Peyer's patch (tissue), 4 donors: ENCODE measurements at regions not wholly inside any gene's neighbourhood (a gene's known extent, or its start where the extent isn't known, plus 50 kb on each side); places are given as distances from the start of the nearest gene placed in this dataset.

Source experiments
- DNase-seq, 3 donors: peaks; one replicate each; pipeline ENCODE4 v3.0.0-alpha.2; 2017 to 2019
- H3K27ac ChIP-seq, 4 donors: fragments of 200-600 bp; sonication (generic); one replicate each; pipeline ENCODE4 v1.5.1; 2016 to 2019
- H3K27me3 ChIP-seq, 2 donors: fragments of 200-600 bp; sonication (generic); one replicate each; pipeline ENCODE4 v1.5.1; 2019
- H3K36me3 ChIP-seq, 3 donors: fragments of 200-600 bp; sonication (generic); one replicate each; pipeline ENCODE4 v1.5.1; 2016 to 2019
- H3K4me1 ChIP-seq, 4 donors: fragments of 200-600 bp; sonication (generic); one replicate each; pipeline ENCODE4 v1.5.1; 2016 to 2019
- H3K4me3 ChIP-seq, 4 donors: fragments of 200-600 bp; sonication (generic); 1 replicate in 3 of 4; 2 replicates in 1 of 4; pipeline ENCODE4 v1.5.1; 2016 to 2019; ENCODE audit warnings: mild to moderate bottlenecking in 1 of 4
- H3K9me3 ChIP-seq, 4 donors: fragments of 200-600 bp; sonication (generic); one replicate each; pipeline ENCODE4 v1.5.1; 2016 to 2019; ENCODE audit warnings: mild to moderate bottlenecking in 1 of 4
- CTCF ChIP-seq, 6 experiments: fragments of 450-650 bp in 4 of 6; fragments of 200-600 bp in 2 of 6; sonication (generic) in 1 of 6; IDR thresholded peaks; one replicate each; pipeline ENCODE4 v1.5.1; 2017 to 2019; ENCODE audit warnings: antibody characterized with exemption in 6 of 6, mild to moderate bottlenecking in 3 of 6, moderate library complexity in 1 of 6
- POLR2A ChIP-seq, 2 donors: fragments of 450-650 bp; IDR thresholded peaks; one replicate each; pipeline ENCODE4 v1.5.1; 2017; ENCODE audit warnings: antibody characterized with exemption in 2 of 2, mild to moderate bottlenecking in 2 of 2, moderate library complexity in 2 of 2

GRCh38 chr6:79423216-79423615 is 114.0 kb downstream of the LCA5 start:
- Histone ChIP-seq H3K9me3 (no peaks in the 10 kb centered on the region), H3K4me3 (no peak overlapping the region), H3K36me3 (no peaks in the 10 kb centered on the region), H3K27me3 (no peaks in the 10 kb centered on the region), H3K27ac (no peak overlapping the region), H3K4me1 (no peaks in the 10 kb centered on the region)
- TF ChIP-seq CTCF (IDR thresholded peaks at IDR 0.05), result no peak
- no peak for TF ChIP-seq POLR2A (IDR thresholded peaks at IDR 0.05)
- no peak for DNase-seq

GRCh38 chr6:79422666-79423065 is 114.6 kb downstream of the LCA5 start:
- Histone ChIP-seq H3K4me1 (no peaks in the 10 kb centered on the region), H3K4me3 (no peak overlapping the region)

GRCh38 chr6:79421707-79422484 is 115.3 kb downstream of the LCA5 start:
- Histone ChIP-seq H3K36me3 (no peaks in the 10 kb centered on the region), H3K27me3 (no peaks in the 10 kb centered on the region), H3K4me3 (no peak overlapping the region), H3K9me3 (no peaks in the 10 kb centered on the region), H3K27ac (no peak overlapping the region), H3K4me1 (no peaks in the 10 kb centered on the region)
- TF ChIP-seq POLR2A (IDR thresholded peaks at IDR 0.05) (no peak), CTCF (IDR thresholded peaks at IDR 0.05) (no peak)
- DNase-seq, result no peak

More at GRCh38 chr6:79422666-79423065, 114.6 kb downstream of the LCA5 start:
- Histone ChIP-seq H3K27ac (no peak overlapping the region), H3K27me3 (no peaks in the 10 kb centered on the region), H3K9me3 (no peaks in the 10 kb centered on the region), H3K36me3 (no peaks in the 10 kb centered on the region)
- TF ChIP-seq CTCF (IDR thresholded peaks at IDR 0.05), result no peak
- TF ChIP-seq POLR2A (IDR thresholded peaks at IDR 0.05), result no peak
- no peak for DNase-seq

- no peaks in the 10 kb centered on the region for H3K36me3 ChIP-seq
- H3K9me3 ChIP-seq, result no peaks in the 10 kb centered on the region
- H3K27ac ChIP-seq, result no peak overlapping the region
- H3K4me1 ChIP-seq, result no peaks in the 10 kb centered on the region
- no peak for TF ChIP-seq CTCF (IDR thresholded peaks at IDR 0.05)
- no peak for TF ChIP-seq POLR2A (IDR thresholded peaks at IDR 0.05)
- H3K27me3 ChIP-seq, result no peaks in the 10 kb centered on the region
- no peak overlapping the region for H3K4me3 ChIP-seq
- no peak for DNase-seq
Observed at GRCh38 chr6:79421001-79421411, 116.2 kb downstream of the LCA5 start.

GRCh38 chr6:79420054-79420453 is 117.2 kb downstream of the LCA5 start:
- Histone ChIP-seq H3K9me3 (no peaks in the 10 kb centered on the region), H3K36me3 (no peaks in the 10 kb centered on the region), H3K4me3 (no peak overlapping the region), H3K27me3 (no peaks in the 10 kb centered on the region), H3K27ac (no peak overlapping the region), H3K4me1 (no peaks in the 10 kb centered on the region)
- no peak for TF ChIP-seq CTCF (IDR thresholded peaks at IDR 0.05)
- TF ChIP-seq POLR2A (IDR thresholded peaks at IDR 0.05), result no peak
- no peak for DNase-seq
